Activated naive CD4-positive, alpha-beta T cell treated with anti-CD3 and anti-CD28 coated beads for 36 hours (primary cell): ENCODE measurements at regions not wholly inside any gene's neighbourhood (a gene's known extent, or its start where the extent isn't known, plus 50 kb on each side); places are given as distances from the start of the nearest gene placed in this dataset.
"Not testable (repeated sequence)": the region's sequence is repeated elsewhere in the genome, so short reads cannot be mapped to it uniquely, and the experiment has no call there.

Experiments
- CTCF ChIA-PET: fragments of 350-600 bp; sonication (Branson Sonifier 250); formaldehyde crosslinking; loops from one replicate; lab custom pipeline; 2021; ENCODE audit warnings: antibody characterized with exemption; lab: Charles Lee
- DNase-seq: peaks from one replicate; pipeline ENCODE4 v3.0.0-alpha.2; 2020
- H3K27ac Mint-ChIP-seq: one replicate; pipeline ENCODE4 v1.8.0; 2021; ENCODE audit warnings: mild to moderate bottlenecking, mixed read lengths
- H3K27me3 Mint-ChIP-seq: one replicate; pipeline ENCODE4 v1.8.0; 2021; ENCODE audit warnings: low read depth, mixed read lengths
- H3K36me3 Mint-ChIP-seq: one replicate; pipeline ENCODE4 v1.8.0; 2021; ENCODE audit warnings: low read depth, mixed read lengths
- H3K4me1 Mint-ChIP-seq: one replicate; pipeline ENCODE4 v1.8.0; 2021; ENCODE audit warnings: low read depth, mixed read lengths
- H3K4me3 Mint-ChIP-seq: one replicate; pipeline ENCODE4 v1.8.0; 2021; ENCODE audit warnings: mild to moderate bottlenecking, moderate library complexity, mixed read lengths
- H3K9me3 Mint-ChIP-seq: one replicate; pipeline ENCODE4 v1.8.0; 2021; ENCODE audit warnings: mixed read lengths
- intact Hi-C: fragments of 100-400 bp; cut with micrococcal nuclease; formaldehyde crosslinking; loops from one replicate; pipeline ENCODE4 v1.15.1; 2023

DNA sequence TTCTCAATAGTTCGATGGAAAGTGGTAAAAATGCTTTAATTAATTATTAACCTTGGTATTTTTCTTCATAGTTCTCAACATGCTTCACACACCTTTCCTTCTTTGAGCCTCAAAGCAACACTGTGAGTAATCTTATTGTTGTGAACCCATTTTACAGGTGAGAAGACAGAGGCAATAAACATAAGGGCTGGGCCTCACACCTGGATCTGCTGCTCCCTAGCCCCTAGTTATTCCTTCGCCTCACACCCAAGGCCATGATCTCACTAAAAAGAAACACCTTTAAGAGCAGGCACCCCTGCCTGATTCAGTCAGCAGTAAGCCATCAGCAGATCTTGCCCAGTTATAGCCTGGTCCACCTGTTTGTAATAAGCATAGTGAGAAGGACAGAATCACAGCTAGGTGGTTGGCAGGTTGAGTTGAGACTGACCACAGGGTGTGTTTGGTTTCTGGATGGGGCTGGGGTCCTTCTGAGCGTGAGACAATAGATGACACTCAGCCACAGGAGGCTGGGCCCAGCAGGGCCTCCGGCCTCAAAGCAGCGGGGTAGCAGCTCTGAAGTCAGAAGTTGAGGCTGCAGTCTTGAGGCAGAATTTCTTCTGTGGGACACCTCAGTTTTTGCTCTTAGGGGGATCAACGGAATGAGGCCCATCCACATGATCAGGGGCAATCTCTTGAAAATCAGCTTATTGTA, 203.9 kb downstream of the RHOU start:
- Mint-ChIP-seq H3K4me1 (peaks cover 28% of the 10 kb centered on the region), H3K9me3 (no peaks in the 10 kb centered on the region), H3K36me3 (no peaks in the 10 kb centered on the region), H3K27ac (no peak overlapping the region), H3K4me3 (no peak overlapping the region), H3K27me3 (no peaks in the 10 kb centered on the region)
- CTCF ChIA-PET = no interaction called here
- no peak for DNase-seq
- intact Hi-C loops = no loop called here

DNA sequence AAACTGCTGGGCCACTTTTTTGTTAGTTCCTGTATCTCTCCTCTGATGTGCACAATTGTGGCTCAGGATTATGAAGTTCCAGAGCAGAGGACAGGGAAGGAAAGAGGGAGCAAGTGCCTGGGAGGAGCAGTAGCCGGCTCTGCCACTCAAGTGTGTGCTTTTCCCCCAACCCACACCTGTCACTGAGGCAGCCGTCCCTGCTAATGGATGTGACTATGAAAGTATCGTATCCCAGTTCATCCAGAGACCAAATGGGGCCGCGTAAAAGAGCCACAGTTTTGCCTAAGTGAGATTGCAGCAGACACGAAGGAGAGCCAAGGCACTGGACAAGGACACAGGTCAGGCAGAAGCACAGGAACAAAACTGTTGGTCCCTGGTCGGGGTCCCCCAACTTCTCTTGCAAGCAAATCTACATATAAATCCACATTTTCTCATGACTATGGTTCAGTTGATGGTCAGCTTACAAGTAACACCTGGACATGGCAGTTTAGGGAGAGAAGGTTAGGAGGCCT, 204.7 kb downstream of the RHOU start:
- CTCF ChIA-PET = no interaction called here
- Mint-ChIP-seq H3K4me3 (no peak overlapping the region), H3K36me3 (no peaks in the 10 kb centered on the region), H3K27me3 (no peaks in the 10 kb centered on the region), H3K9me3 (no peaks in the 10 kb centered on the region), H3K4me1 (peaks cover 28% of the 10 kb centered on the region), H3K27ac (no peak overlapping the region)
- intact Hi-C loops = no loop called here
- DNase-seq = no peak

DNA sequence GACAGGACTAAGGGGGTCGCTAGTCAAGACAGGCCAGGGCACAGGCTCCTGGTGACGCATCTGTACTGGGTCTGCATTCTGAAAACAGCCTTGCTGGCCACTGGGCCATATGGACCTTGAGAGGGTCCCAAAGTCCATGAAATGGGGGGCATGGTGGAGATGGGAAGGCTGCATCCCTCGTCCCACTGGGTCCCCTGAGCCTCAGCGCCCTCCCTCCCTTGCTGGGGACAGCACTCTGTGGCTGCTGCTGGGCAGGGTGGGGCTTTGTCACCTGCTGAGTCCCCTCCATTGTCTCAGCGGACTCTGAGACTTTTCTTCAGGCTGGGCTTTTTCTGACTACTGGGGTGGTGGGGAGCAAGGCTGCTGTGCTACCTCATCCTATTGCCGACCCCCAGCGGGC, 205.2 kb downstream of the RHOU start:
- DNase-seq = no peak
- intact Hi-C loops = no loop called here
- Mint-ChIP-seq H3K27me3 (no peaks in the 10 kb centered on the region), H3K9me3 (no peaks in the 10 kb centered on the region), H3K4me1 (peaks cover 31% of the 10 kb centered on the region), H3K36me3 (no peaks in the 10 kb centered on the region), H3K4me3 (no peak overlapping the region), H3K27ac (no peak overlapping the region)
- CTCF ChIA-PET = no interaction called here

DNA sequence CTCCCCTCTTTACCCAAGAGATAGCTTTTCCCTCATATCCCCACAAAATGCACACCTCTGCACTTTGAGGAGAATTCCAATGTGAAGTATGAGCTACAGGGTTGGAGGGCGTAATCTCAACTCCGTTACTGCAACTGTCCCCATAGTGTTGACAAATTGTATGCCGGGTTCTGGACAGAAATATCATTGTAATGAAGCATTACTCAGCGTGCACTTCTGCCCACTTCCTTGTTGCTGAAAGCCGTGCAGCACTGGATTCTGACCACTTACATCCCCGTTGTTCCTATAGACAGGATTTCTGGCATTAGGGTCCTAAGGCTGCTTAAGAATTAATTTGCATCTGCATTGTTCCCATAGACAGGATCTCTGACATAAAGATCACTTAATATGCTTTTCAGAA, 205.6 kb downstream of the RHOU start:
- Mint-ChIP-seq H3K27me3 (no peaks in the 10 kb centered on the region), H3K9me3 (no peaks in the 10 kb centered on the region), H3K36me3 (no peaks in the 10 kb centered on the region), H3K4me1 (peaks cover 27% of the 10 kb centered on the region), H3K4me3 (no peak overlapping the region), H3K27ac (no peak overlapping the region)
- intact Hi-C loops = no loop called here
- no peak for DNase-seq
- CTCF ChIA-PET = no interaction called here

DNA sequence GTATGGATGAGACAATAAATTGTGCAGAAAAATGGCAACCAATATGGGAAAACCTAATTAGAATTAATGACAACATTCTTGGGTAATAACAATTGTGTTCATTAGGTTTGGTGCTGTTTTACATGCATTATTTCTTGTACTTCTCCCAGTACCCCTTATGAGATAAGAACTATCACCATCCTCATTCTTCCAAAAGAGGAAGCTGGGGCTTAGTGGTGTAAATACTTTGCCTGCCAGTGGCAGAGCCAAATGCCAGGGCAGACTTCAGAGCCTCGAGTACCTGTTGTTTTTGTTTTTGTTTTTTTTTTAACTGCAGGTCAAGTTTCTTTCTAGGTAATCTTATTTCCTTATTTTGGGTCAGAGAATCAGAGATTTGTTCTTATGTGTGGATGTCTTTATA, 206.4 kb downstream of the RHOU start:
- Mint-ChIP-seq H3K4me1 (peaks cover 21% of the 10 kb centered on the region), H3K9me3 (no peaks in the 10 kb centered on the region), H3K4me3 (no peak overlapping the region), H3K36me3 (no peaks in the 10 kb centered on the region), H3K27ac (no peak overlapping the region), H3K27me3 (no peaks in the 10 kb centered on the region)
- CTCF ChIA-PET = no interaction called here
- DNase-seq = no peak
- intact Hi-C loops = no loop called here

DNA sequence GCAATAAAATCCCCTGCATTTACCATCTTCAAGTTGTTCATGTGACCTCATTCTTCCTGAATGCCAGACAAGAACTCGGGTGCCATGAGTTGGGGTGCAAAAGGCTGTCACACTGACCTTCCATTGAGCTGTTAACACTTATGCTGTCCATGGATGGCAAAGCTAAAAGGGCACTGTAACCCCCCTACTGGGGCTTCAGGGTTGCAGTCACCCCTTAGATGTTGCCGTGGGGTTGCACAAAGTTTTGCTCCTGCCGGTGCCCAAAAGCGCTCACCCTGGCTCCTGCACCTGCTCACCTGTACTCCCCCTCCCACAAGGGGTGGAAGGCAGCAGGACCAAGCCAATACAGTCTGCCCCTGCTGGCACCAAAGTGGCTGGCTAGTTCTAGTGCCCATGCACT, 208.2 kb downstream of the RHOU start:
- no peaks in the 10 kb centered on the region for H3K27me3 Mint-ChIP-seq
- intact Hi-C loops = no loop called here
- H3K27ac Mint-ChIP-seq = no peak overlapping the region
- no peaks in the 10 kb centered on the region for H3K9me3 Mint-ChIP-seq
- H3K4me3 Mint-ChIP-seq = no peak overlapping the region
- peaks cover 5% of the 10 kb centered on the region for H3K4me1 Mint-ChIP-seq
- no peak for DNase-seq
- H3K36me3 Mint-ChIP-seq = no peaks in the 10 kb centered on the region
- CTCF ChIA-PET = interaction anchor here (1.1 kb wide), 1 partner anchor 208 kb away, joined by 3 read pairs; no protein-coding TSS in a partner anchor

DNA sequence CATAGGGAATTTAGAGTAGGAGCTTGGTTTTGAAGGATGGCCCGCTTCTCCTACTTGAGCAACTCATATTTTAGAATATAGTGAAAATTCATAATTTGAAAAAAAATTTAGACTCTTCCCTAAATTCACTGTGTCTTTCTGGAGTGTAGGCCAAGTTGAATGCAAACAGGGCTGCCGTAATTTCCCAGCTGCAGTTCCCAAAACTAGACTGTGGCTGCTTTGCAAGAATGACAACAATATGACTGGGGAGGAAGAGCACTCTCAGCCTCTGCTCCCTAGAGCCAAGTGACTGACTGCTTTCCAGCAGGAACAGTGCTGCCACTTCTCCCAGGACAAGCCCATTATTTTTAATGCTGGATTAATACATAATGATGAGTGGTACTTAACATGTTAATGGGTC, 209.0 kb downstream of the RHOU start:
- DNase-seq = no peak
- Mint-ChIP-seq H3K36me3 (no peaks in the 10 kb centered on the region), H3K4me3 (no peak overlapping the region), H3K27ac (no peak overlapping the region), H3K4me1 (peaks cover 2% of the 10 kb centered on the region), H3K27me3 (no peaks in the 10 kb centered on the region), H3K9me3 (no peaks in the 10 kb centered on the region)
- intact Hi-C loops = no loop called here
- CTCF ChIA-PET = no interaction called here

DNA sequence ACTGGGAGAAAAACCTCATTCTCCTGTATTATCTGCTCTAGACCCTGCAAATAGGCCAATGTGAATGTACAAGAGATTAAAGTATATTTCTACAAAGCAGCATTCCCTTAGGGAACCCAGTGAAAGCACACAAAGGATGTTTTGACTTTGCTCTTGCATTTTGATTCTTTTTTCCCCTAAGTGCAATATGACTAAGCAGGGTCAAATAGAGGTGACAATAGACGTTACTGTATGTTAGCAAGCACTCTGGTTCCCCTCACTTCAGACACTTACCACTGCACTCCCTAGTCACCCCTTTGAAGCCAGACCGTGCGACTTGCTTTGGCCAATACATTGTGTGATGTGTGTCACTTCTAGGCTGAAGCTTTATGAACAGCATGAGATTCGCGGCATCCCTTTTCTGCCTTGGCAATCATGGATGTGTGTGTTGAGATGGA, 209.7 kb downstream of the RHOU start:
- no peaks in the 10 kb centered on the region for H3K9me3 Mint-ChIP-seq

DNA sequence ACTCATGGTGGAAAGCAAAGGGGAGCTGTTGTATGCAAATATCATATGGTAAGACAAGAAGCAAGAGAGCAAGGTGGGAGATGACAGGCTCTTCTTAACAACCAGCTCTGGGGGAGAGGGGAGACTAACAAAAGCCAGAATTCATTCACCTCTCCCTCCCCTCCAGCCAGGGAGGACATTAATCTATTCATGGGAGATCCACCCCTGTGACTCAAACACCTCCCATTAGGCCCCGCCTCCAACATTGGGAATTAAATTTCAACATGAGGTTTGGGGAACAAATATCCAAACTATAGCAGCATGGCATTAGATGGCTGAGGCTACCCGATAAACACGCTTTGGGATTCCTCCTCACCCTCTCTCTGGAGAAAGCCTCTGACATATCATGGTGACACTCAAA, 210.6 kb downstream of the RHOU start:
- no peak for DNase-seq
- Mint-ChIP-seq H3K27me3 (no peaks in the 10 kb centered on the region), H3K4me3 (no peak overlapping the region), H3K9me3 (no peaks in the 10 kb centered on the region), H3K36me3 (no peaks in the 10 kb centered on the region), H3K4me1 (peaks cover 2% of the 10 kb centered on the region), H3K27ac (no peak overlapping the region)
- CTCF ChIA-PET = no interaction called here
- intact Hi-C loops = no loop called here

More for the DNA sequence above, 209.7 kb downstream of the RHOU start:
- CTCF ChIA-PET = no interaction called here
- no peak for DNase-seq
- Mint-ChIP-seq H3K4me3 (no peak overlapping the region), H3K36me3 (no peaks in the 10 kb centered on the region), H3K4me1 (peaks cover 2% of the 10 kb centered on the region), H3K27ac (no peak overlapping the region), H3K27me3 (no peaks in the 10 kb centered on the region)
- intact Hi-C loops = no loop called here

DNA sequence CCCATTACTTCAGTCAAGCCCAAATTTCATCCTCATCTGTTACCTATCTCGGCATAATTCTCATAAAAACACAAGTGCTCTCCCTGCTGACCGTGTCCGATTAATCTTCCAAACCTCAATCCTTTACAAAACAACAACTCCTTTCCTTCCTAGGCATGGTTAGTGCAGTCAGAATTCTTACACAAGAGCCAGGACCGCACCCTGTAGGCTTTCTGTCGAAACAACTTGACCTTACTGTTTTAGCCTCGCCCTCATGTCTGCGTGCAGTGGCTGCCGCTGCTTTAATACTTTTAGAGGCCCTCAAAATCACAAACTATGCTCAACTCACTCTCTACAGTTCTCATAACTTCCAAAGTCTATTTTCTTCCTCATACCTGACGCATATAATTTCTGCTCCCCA, 214.3 kb downstream of the RHOU start:
- H3K36me3 Mint-ChIP-seq, intact Hi-C loops, H3K27me3 Mint-ChIP-seq, CTCF ChIA-PET, H3K4me1 Mint-ChIP-seq, H3K9me3 Mint-ChIP-seq, H3K27ac Mint-ChIP-seq, DNase-seq, H3K4me3 Mint-ChIP-seq: not testable (repeated sequence)

DNA sequence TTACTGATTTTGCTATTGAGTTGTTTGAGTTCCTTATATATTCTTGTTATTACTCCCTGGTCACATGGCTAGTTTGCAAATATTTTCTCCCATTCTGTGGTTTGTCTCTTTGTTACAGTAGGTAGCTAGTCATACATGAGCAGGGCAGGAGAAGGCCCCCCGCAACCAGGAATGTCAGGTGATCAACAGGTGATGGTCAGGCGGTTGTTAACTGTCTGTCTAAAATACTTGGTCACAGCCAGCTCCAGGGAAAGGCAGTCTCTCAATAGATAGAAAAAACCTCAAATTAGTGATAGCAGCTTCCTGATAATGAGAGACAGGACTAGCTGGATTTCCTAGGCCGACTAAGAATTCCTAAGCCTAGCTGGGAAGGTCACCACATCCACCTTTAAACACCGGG, 217.9 kb downstream of the RHOU start:
- intact Hi-C loops = no loop called here
- Mint-ChIP-seq H3K27me3 (no peaks in the 10 kb centered on the region), H3K27ac (no peak overlapping the region), H3K4me3 (no peak overlapping the region), H3K4me1 (peaks cover 3% of the 10 kb centered on the region), H3K36me3 (no peaks in the 10 kb centered on the region), H3K9me3 (no peaks in the 10 kb centered on the region)
- DNase-seq = no peak
- CTCF ChIA-PET = interaction anchor here (0.6 to 1.3 kb wide), 2 partner anchors 274 to 719 kb away, joined by 3 read pairs; no protein-coding TSS in a partner anchor

DNA sequence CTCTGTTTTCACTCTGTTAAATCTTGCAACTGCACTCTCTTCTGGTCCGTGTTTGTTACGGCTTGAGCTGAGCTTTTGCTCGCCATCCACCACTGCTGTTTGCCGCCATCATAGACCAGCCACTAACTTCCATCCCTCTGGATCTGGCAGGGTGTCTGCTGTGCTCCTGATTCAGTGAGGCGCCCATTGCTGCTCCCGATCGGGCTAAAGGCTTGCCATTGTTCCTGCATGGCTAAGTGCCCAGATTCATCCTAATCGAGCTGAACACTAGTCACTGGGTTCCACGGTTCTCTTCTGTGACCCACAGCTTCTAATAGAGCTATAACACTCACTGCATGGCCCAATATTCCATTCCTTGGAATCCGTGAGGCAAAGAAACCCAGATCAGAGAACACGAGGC, 218.5 kb downstream of the RHOU start:
- H3K4me1 Mint-ChIP-seq, H3K4me3 Mint-ChIP-seq, intact Hi-C loops, DNase-seq, H3K9me3 Mint-ChIP-seq, H3K27me3 Mint-ChIP-seq, H3K36me3 Mint-ChIP-seq, H3K27ac Mint-ChIP-seq: not testable (repeated sequence)
- CTCF ChIA-PET = interaction anchor here (0.6 to 1.3 kb wide), 2 partner anchors 274 to 718 kb away, joined by 3 read pairs; no protein-coding TSS in a partner anchor

DNA sequence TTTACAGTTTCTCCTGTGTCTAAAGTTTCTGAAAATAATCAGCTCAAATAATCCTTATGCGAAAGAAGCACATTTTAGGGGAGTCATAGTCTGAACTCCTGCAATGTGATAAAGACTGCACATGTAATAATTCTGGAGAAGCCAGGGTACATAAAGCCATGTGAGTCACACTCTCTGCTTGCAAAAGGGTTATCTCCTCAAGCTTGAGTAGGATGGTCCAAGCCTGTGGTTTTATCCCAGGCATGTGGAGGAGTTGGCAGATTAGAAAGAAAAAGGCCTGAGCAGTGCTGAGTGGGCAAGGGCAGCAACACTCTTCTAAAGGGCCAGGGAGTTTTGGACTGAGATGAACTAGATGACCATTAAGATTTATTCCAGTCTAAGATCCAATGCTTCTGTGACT, 220.4 kb downstream of the RHOU start:
- no peak overlapping the region for H3K4me3 Mint-ChIP-seq
- no peaks in the 10 kb centered on the region for H3K9me3 Mint-ChIP-seq
- DNase-seq = no peak
- no peak overlapping the region for H3K27ac Mint-ChIP-seq
- CTCF ChIA-PET = no interaction called here
- no peaks in the 10 kb centered on the region for H3K27me3 Mint-ChIP-seq
- peaks cover 3% of the 10 kb centered on the region for H3K4me1 Mint-ChIP-seq
- intact Hi-C loops = no loop called here
- H3K36me3 Mint-ChIP-seq = no peaks in the 10 kb centered on the region
